ENCODE measurements at regions not wholly inside any gene's neighbourhood (a gene's known extent, or its start where the extent isn't known, plus 50 kb on each side); places are given as distances from the start of the nearest gene placed in this dataset.

DNA sequence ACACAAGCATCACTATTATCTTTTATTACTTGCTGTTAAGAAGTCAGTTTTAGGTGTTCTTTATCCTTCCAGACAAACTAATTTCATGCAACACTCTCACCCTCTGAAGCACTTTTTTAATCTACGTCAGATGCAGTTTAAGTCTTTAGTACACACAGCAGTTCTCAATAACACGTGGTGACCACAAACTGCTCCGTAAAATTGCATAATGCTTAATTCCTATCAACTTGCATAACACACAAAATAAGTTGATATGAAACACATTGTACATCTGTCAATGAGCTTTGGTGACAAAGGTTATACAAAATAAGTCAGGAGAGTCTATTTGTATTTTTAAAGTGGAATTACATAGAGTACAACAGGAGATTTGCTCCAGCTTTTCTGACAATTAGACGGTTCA lies 140.9 kb upstream of the ETS2 start:
- intact Hi-C loops (cut with micrococcal nuclease) = no loop called here
- H3K4me3 Mint-ChIP-seq = no peak overlapping the region
- no peak overlapping the region for H3K27ac Mint-ChIP-seq
- ChIA-PET CTCF (no interaction called here), POLR2A (no interaction called here)
- H3K27me3 Mint-ChIP-seq = peaks cover 45% of the 10 kb centered on the region
- no peaks in the 10 kb centered on the region for H3K9me3 Mint-ChIP-seq
- no peaks in the 10 kb centered on the region for H3K36me3 Mint-ChIP-seq
- DNase-seq = no peak
- H3K4me1 Mint-ChIP-seq (ENCODE audit: low read depth) = peaks cover 5% of the 10 kb centered on the region

DNA sequence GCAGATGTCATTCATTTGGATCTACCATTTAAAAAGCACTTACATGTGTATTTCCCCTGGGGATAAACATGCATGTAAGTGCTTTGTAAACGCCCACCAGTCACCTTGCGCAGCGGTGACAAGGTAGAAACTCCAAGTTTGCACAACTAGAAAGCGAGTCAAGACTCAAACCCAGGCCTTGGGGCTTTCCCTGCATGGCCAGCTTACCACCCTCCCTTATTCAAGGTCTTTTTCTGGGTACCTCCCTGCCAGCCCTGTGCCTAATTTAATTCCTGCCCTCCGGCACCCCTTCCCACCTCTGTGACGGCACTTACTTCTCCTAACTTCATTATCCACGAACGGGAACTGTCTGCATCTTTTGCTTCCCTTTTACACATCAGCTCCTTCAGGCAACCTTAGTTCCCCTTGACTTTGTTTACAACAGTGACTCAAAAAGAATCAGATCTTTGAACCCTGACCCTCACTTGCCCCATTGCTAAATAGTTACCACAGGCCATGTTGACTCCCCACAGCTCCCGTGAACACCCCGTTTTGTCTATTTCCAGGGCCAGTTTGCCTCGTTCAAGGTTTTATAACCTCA lies 138.3 kb upstream of the ETS2 start:
- no peak for DNase-seq
- peaks cover 23% of the 10 kb centered on the region for H3K27me3 Mint-ChIP-seq
- no peak overlapping the region for H3K4me3 Mint-ChIP-seq
- H3K27ac Mint-ChIP-seq = no peak overlapping the region
- H3K36me3 Mint-ChIP-seq = no peaks in the 10 kb centered on the region
- intact Hi-C loops (cut with micrococcal nuclease) = no loop called here
- no peaks in the 10 kb centered on the region for H3K4me1 Mint-ChIP-seq (ENCODE audit: low read depth)
- CTCF ChIA-PET = no interaction called here
- POLR2A ChIA-PET = no interaction called here
- H3K9me3 Mint-ChIP-seq = no peaks in the 10 kb centered on the region

DNA sequence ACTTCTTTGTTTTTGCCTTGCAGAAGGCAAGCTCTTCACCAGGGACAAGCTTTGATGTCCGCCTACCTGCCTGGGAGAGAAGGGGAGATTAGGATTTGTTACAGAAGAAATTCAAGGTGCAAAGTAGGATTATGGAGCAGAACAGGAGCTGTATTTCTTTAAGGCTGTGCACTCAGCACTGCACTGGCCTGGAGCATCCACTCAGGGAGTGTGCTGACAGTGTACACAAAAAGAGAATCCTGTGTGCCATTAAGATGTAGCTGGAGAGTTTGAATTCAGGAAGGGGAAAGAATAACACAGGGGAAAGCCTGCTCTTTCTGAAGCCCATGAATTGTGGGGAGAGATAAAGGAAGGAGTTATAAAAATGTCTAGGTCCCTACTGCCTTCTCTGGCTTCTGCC lies 137.7 kb upstream of the ETS2 start:
- Mint-ChIP-seq H3K4me3 (no peak overlapping the region), H3K27ac (no peak overlapping the region), H3K36me3 (no peaks in the 10 kb centered on the region), H3K9me3 (no peaks in the 10 kb centered on the region), H3K4me1 (ENCODE audit: low read depth) (no peaks in the 10 kb centered on the region), H3K27me3 (peaks cover 19% of the 10 kb centered on the region)
- no peak for DNase-seq
- ChIA-PET CTCF (no interaction called here), POLR2A (no interaction called here)
- intact Hi-C loops (cut with micrococcal nuclease) = no loop called here

DNA sequence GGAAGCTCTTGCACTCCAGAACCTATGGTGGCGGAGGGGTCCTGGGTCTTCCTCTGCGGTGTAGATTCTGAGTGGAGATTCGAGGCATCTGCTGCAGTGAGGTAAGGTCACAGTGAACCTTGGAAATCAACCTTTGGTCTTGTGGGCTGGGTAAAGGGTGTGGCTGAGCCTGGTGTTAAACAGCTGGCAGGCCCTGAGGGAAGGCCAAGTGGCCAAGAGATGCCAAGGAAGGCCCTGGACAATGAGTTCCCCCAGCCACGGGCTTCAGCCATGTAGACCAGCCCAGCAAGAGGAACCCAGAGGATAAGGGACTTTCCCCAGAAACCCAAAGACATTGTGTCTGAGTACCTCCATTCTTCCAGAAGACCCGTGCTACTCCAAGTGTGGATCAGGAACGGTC lies 137.2 kb upstream of the ETS2 start:
- no peaks in the 10 kb centered on the region for H3K4me1 Mint-ChIP-seq (ENCODE audit: low read depth)
- H3K4me3 Mint-ChIP-seq = no peak overlapping the region

DNA sequence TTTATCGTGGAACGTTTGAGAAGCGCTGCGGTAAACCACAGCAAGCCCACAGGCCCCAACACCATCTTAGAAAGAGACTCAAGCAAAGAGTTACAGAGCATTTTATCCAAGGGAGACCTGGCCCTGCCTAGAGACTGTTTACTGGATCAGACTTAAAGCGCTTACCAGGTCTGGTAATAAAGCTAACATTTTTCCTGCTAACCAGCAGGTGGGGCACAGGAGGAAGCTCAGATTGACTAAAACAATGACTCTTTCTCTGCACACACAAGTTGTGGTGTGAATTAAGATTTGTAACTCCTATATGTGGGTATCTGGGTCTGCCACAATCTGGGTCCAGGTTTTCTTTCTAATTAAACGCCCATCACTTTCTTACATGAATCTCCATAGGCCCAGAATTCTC lies 136.5 kb upstream of the ETS2 start:
- H3K36me3 Mint-ChIP-seq = no peaks in the 10 kb centered on the region
- H3K4me3 Mint-ChIP-seq = no peak overlapping the region
- intact Hi-C loops (cut with micrococcal nuclease) = no loop called here
- ChIA-PET POLR2A (no interaction called here), CTCF (no interaction called here)
- H3K27me3 Mint-ChIP-seq = peaks cover 13% of the 10 kb centered on the region
- no peak for DNase-seq
- H3K4me1 Mint-ChIP-seq (ENCODE audit: low read depth) = no peaks in the 10 kb centered on the region
- H3K27ac Mint-ChIP-seq = no peak overlapping the region
- H3K9me3 Mint-ChIP-seq = no peaks in the 10 kb centered on the region

More for the DNA sequence above, 137.2 kb upstream of the ETS2 start:
- CTCF ChIA-PET = no interaction called here
- POLR2A ChIA-PET = no interaction called here
- no peak overlapping the region for H3K27ac Mint-ChIP-seq
- no peak for DNase-seq
- peaks cover 15% of the 10 kb centered on the region for H3K27me3 Mint-ChIP-seq
- intact Hi-C loops (cut with micrococcal nuclease) = no loop called here
- H3K36me3 Mint-ChIP-seq = no peaks in the 10 kb centered on the region
- H3K9me3 Mint-ChIP-seq = no peaks in the 10 kb centered on the region

DNA sequence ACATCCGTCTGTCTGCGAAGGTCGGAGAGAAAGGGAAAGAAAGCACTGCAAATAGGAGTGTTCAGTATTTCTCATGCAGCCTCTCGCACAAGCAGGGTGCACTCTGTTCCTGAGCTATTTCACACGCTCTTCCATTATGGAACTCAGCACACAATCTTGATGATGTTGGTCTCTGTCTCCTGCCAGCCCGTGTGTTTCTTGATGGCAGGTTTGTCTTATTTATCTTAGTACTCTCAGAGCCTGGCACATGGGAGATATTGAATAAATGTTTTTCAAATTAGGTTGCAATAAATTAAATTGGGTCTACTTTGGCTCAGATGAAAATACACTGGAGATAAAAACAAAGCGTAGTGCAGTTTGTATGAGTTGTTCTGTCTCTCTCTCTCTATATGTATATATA lies 134.9 kb upstream of the ETS2 start:
- Mint-ChIP-seq H3K4me3 (no peak overlapping the region), H3K36me3 (no peaks in the 10 kb centered on the region), H3K9me3 (no peaks in the 10 kb centered on the region), H3K4me1 (ENCODE audit: low read depth) (no peaks in the 10 kb centered on the region), H3K27ac (no peak overlapping the region), H3K27me3 (peaks cover 9% of the 10 kb centered on the region)
- ChIA-PET CTCF (no interaction called here), POLR2A (no interaction called here)
- DNase-seq = no peak
- intact Hi-C loops (cut with micrococcal nuclease) = no loop called here

DNA sequence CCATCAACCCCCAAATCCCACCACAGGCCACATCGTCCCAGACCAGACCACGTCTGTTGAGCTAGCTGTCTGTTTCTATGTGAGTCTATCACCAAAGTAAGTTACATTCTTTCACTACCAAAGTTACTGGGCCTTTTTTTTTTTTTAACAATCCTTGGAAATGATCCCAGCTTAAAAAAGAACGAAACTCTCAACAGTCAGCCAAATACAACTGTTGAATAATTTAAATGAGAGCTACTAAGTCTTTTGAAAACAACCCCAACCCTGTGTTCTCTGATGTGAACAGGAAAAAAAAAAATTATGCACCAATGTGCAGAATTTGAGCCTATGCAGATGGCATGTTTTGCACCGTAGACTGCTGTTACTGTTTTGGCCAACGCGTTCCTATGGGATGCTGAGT lies 134.0 kb upstream of the ETS2 start:
- ChIA-PET POLR2A (no interaction called here), CTCF (no interaction called here)
- Mint-ChIP-seq H3K4me3 (no peak overlapping the region), H3K9me3 (no peaks in the 10 kb centered on the region), H3K27me3 (peaks cover 11% of the 10 kb centered on the region), H3K36me3 (no peaks in the 10 kb centered on the region), H3K27ac (no peak overlapping the region), H3K4me1 (ENCODE audit: low read depth) (no peaks in the 10 kb centered on the region)
- no peak for DNase-seq
- intact Hi-C loops (cut with micrococcal nuclease) = no loop called here

DNA sequence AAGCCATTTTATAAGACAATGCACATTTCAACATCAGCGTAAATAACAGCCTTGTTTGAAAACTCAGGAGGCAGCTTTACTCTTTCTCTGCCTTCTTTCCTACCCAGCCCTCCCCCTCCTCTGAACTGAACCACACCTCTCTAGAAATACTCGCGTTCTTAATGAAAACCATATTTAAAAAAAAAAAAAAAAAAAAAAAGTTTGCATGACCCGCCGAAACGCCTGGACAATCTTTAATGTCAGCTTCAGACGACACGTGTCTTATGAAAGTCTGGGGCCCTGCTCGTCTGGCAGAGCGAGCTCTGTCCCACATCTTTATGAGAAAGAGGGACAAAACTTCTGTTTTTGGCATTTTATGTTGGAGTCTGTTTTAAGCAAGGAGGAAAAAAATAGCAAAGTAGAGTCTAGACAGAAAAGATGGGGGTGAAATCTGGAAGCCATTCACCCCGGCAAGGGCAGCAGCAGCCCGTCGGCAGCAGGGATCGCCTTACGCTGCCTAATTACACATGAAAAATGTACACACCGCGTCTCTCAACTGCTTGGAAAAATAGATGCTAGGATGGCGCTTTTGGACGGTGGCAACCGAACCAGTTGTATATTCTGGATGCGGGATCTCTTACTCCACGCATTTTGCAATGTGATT lies 130.4 kb upstream of the ETS2 start:
- H3K27ac Mint-ChIP-seq = no peak overlapping the region
- no peaks in the 10 kb centered on the region for H3K36me3 Mint-ChIP-seq
- no peaks in the 10 kb centered on the region for H3K4me1 Mint-ChIP-seq (ENCODE audit: low read depth)
- POLR2A ChIA-PET = no interaction called here
- H3K27me3 Mint-ChIP-seq = peaks cover 15% of the 10 kb centered on the region
- no peaks in the 10 kb centered on the region for H3K9me3 Mint-ChIP-seq
- intact Hi-C loops (cut with micrococcal nuclease) = no loop called here
- no peak overlapping the region for H3K4me3 Mint-ChIP-seq
- CTCF ChIA-PET = no interaction called here
- DNase-seq = no peak

DNA sequence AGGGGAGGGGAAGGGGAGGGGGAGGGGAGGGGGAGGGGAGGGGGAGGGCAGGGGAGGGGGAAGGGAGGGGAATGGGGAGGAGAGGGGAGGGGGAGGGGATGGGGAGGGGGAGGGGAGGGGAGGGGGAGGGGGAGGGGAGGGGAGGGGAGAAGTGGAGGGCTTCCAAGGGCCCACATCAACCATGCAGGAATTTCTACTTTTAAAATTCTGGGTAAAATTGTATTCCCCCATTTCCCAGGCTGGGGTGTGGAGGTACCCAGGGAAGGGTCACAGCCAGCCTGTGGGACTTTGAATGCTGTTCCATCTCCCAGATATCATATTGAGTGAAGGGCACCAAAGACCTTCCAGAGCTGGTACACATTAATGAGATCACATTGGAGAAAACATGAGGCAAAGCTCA lies 126.9 kb upstream of the ETS2 start:
- POLR2A ChIA-PET = interaction anchor here (0.5 kb wide), 1 partner anchor 17 kb away, joined by 3 read pairs; no protein-coding TSS in a partner anchor
- Mint-ChIP-seq H3K4me3 (no peak overlapping the region), H3K9me3 (no peaks in the 10 kb centered on the region), H3K27me3 (peaks cover 18% of the 10 kb centered on the region), H3K27ac (no peak overlapping the region), H3K36me3 (no peaks in the 10 kb centered on the region), H3K4me1 (ENCODE audit: low read depth) (no peaks in the 10 kb centered on the region)
- CTCF ChIA-PET = no interaction called here
- intact Hi-C loops (cut with micrococcal nuclease) = no loop called here
- DNase-seq = no peak

DNA sequence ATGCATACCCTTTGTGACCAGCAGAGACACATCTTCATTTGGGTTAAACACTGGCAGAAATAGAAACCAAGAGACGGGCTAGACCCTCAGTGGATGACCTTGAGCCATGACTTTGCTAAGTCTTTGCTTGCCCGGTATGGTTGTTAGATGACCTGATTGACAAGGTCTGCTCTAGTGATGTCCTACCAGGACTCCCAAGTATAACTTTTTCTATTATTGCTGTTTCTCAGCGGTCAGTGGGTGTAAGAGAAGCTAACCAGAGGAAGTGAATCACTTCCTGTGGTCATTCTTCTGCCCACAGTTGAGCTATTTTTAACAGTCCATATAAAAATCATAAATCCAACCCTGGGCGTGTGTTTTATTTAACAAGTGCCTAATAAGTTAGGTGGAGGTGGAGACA lies 126.2 kb upstream of the ETS2 start:
- Mint-ChIP-seq H3K9me3 (no peaks in the 10 kb centered on the region), H3K36me3 (no peaks in the 10 kb centered on the region), H3K27me3 (peaks cover 23% of the 10 kb centered on the region), H3K4me1 (ENCODE audit: low read depth) (no peaks in the 10 kb centered on the region), H3K4me3 (no peak overlapping the region), H3K27ac (no peak overlapping the region)
- ChIA-PET CTCF (no interaction called here), POLR2A (no interaction called here)
- intact Hi-C loops (cut with micrococcal nuclease) = no loop called here
- DNase-seq = no peak

DNA sequence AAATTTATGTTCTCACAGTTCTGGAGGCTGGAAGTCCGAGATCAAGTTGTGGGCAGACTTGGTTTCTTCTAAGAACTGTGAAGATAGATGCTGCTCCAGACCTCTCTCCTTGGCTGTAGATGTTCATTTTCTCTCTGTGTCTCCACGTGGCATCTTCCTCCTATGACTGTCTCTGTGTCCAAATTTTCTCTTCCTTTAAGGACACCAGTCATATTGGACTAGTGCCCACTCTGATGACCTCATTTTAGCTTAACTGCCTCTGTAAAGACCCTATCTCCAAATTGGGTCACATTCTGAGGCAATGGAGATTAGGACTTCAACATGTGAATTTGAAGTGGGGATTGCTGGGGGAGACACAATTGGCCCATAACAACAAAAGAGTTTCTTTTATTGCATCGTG lies 125.3 kb upstream of the ETS2 start:
- intact Hi-C loops (cut with micrococcal nuclease) = no loop called here
- ChIA-PET CTCF (no interaction called here), POLR2A (no interaction called here)
- no peaks in the 10 kb centered on the region for H3K4me1 Mint-ChIP-seq (ENCODE audit: low read depth)
- H3K36me3 Mint-ChIP-seq = no peaks in the 10 kb centered on the region
- no peaks in the 10 kb centered on the region for H3K9me3 Mint-ChIP-seq
- no peak overlapping the region for H3K4me3 Mint-ChIP-seq
- no peak overlapping the region for H3K27ac Mint-ChIP-seq
- H3K27me3 Mint-ChIP-seq = peaks cover 21% of the 10 kb centered on the region
- DNase-seq = no peak

DNA sequence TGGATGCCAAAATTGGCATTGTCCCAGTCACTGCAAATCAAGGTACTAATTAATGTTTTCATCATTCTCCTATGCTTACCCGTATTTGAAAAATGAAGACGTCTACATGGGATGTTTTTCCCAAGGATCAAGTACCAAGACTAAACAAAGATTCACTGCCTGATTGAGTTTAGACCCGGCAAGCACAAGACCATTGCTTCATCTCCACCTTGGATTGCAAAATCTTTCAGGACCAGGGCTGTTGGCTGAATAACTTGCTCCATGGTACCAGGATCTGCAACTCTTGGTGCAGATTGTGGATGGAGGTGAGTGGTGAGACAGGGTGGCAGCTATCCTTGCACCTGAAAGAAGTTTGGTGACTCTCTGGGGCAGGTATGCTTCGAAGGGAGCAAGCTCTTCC lies 122.5 kb upstream of the ETS2 start:
- no peak for DNase-seq
- Mint-ChIP-seq H3K27me3 (peaks cover 20% of the 10 kb centered on the region), H3K4me3 (no peak overlapping the region), H3K36me3 (no peaks in the 10 kb centered on the region), H3K27ac (no peak overlapping the region), H3K9me3 (no peaks in the 10 kb centered on the region), H3K4me1 (ENCODE audit: low read depth) (no peaks in the 10 kb centered on the region)
- intact Hi-C loops (cut with micrococcal nuclease) = no loop called here
- CTCF ChIA-PET = no interaction called here
- POLR2A ChIA-PET = no interaction called here

DNA sequence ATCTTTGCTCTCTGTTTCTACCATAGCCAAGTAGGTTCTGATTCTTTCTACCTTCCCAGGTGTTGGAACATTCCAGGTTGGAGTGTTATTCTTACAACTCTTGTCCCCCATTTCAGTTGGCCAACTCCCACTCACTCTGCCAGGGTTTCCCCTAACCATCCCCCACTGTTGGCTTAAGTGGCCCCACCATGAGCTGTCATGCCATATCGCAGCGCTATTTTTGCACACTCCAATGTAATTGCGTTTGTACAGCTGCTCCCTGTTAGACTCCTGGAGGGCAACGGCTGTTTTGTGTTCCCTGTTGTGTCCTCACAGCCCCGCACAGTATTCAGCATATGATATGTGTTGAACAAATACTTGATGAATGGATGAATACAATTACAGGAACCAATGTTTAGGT lies 117.7 kb upstream of the ETS2 start:
- ChIA-PET POLR2A (no interaction called here), CTCF (no interaction called here)
- no peak overlapping the region for H3K4me3 Mint-ChIP-seq
- H3K27me3 Mint-ChIP-seq = peaks cover 28% of the 10 kb centered on the region
- H3K9me3 Mint-ChIP-seq = no peaks in the 10 kb centered on the region
- H3K4me1 Mint-ChIP-seq (ENCODE audit: low read depth) = no peaks in the 10 kb centered on the region
- no peak overlapping the region for H3K27ac Mint-ChIP-seq
- no peaks in the 10 kb centered on the region for H3K36me3 Mint-ChIP-seq
- no peak for DNase-seq
- intact Hi-C loops (cut with micrococcal nuclease) = no loop called here

All from activated CD4-positive, alpha-beta memory T cell treated with anti-CD3 and anti-CD28 coated beads for 36 hours (primary cell).